H1 (cell line): ENCODE measurements at regions not wholly inside any gene's neighbourhood (a gene's known extent, or its start where the extent isn't known, plus 50 kb on each side); places are given as distances from the start of the nearest gene placed in this dataset.

ENCODE experiments used
- CTCF ChIA-PET: fragments of 300-600 bp; sonication (Branson Sonifier 250); formaldehyde crosslinking; loops from one replicate; lab custom pipeline; 2021; ENCODE audit not compliant: partially characterized antibody; lab: Charles Lee
- POLR2A ChIA-PET: fragments of 300-600 bp; sonication (Branson Sonifier 250); formaldehyde crosslinking; loops from one replicate; lab custom pipeline; 2021; ENCODE audit warnings: inconsistent platforms; ENCODE audit not compliant: partially characterized antibody; lab: Charles Lee
- DNase-seq, 2 experiments: peaks; one replicate each; pipeline versions ENCODE4 v3.0.0 to v3.0.0-alpha.2; 2010 to 2022; ENCODE audit warnings: low spot score in 2 of 2, low read depth in 1 of 2, mixed read lengths in 1 of 2
- FAIRE-seq: peaks from 2 replicates; lab custom pipeline; 2011; peaks lifted over from hg19 to GRCh38; lab: Jason Lieb, UNC
- H2AFZ ChIP-seq: 2 replicates; pipeline ENCODE4 v1.8.1; 2012; ENCODE audit warnings: low read length, inconsistent platforms
- H2AK5ac ChIP-seq: 2 replicates; pipeline ENCODE4 v1.6.1; 2013; ENCODE audit warnings: low read depth, low read length
- H2BK120ac ChIP-seq: replicated peaks from 2 replicates; pipeline ENCODE3; 2013; ENCODE audit warnings: low read depth, low read length, inconsistent platforms
- H2BK12ac ChIP-seq: 2 replicates; pipeline ENCODE4 v1.6.1; 2013; ENCODE audit warnings: low read depth, low read length
- H2BK15ac ChIP-seq: 2 replicates; pipeline ENCODE4 v1.6.1; 2013; ENCODE audit warnings: low read length
- H2BK20ac ChIP-seq: 2 replicates; pipeline ENCODE4 v1.6.1; 2013; ENCODE audit warnings: low read length
- H2BK5ac ChIP-seq: 2 replicates; pipeline ENCODE4 v1.6.1; 2013; ENCODE audit warnings: low read depth, low read length
- H3K14ac ChIP-seq: 2 replicates; pipeline ENCODE4 v1.6.1; 2013; ENCODE audit warnings: inconsistent platforms; ENCODE audit not compliant: insufficient read length
- H3K18ac ChIP-seq: 2 replicates; pipeline ENCODE4 v1.6.1; 2013; ENCODE audit warnings: low read length; ENCODE audit errors: extremely low read depth
- H3K23ac ChIP-seq: 2 replicates; pipeline ENCODE4 v1.6.1; 2013; ENCODE audit warnings: inconsistent platforms; ENCODE audit not compliant: insufficient read length
- H3K23me2 ChIP-seq: 2 replicates; pipeline ENCODE4 v1.6.1; 2013; ENCODE audit warnings: low read depth, low read length
- H3K27ac ChIP-seq: 2 replicates; pipeline ENCODE4 v1.6.1; 2011; ENCODE audit warnings: low read depth, low read length, inconsistent platforms
- H3K27me3 ChIP-seq, 4 experiments: replicated peaks in 1 of 4; 1 replicate in 1 of 4; 2 replicates in 3 of 4; pipeline versions ENCODE4 v1.6.1 to v1.8.1; 2011 to 2013; ENCODE audit warnings: low read length in 3 of 4, mild to moderate bottlenecking in 3 of 4, inconsistent platforms in 2 of 4, mixed read lengths in 2 of 4, moderate library complexity in 1 of 4; ENCODE audit not compliant: control insufficient read depth in 3 of 4, insufficient read depth in 3 of 4; ENCODE audit errors: extremely low read depth in 1 of 4
- H3K36me3 ChIP-seq, 4 experiments: 2 replicates each; pipeline versions ENCODE4 v1.6.1 to v1.8.1; 2011 to 2013; ENCODE audit warnings: mild to moderate bottlenecking in 4 of 4, low read length in 3 of 4, moderate library complexity in 2 of 4, control low read depth in 1 of 4, inconsistent platforms in 1 of 4; ENCODE audit not compliant: insufficient read depth in 4 of 4, control insufficient read depth in 2 of 4
- H3K4ac ChIP-seq: replicated peaks from 2 replicates; pipeline ENCODE3; 2013; ENCODE audit warnings: low read length, low read depth, mixed read lengths, inconsistent platforms; ENCODE audit not compliant: insufficient read length
- H3K4me1 ChIP-seq, 4 experiments: replicated peaks in 1 of 4; 1 replicate in 1 of 4; 2 replicates in 3 of 4; pipeline versions ENCODE4 v1.6.1 to v1.8.1; 2011 to 2013; ENCODE audit warnings: low read length in 3 of 4, inconsistent platforms in 2 of 4, mixed read lengths in 1 of 4; ENCODE audit not compliant: insufficient read depth in 4 of 4, control insufficient read depth in 3 of 4
- H3K4me2 ChIP-seq, 2 experiments: 2 replicates each; pipeline versions ENCODE4 v1.6.1 to v1.8.1; 2011 to 2013; ENCODE audit warnings: low read depth in 2 of 2, low read length in 2 of 2, control low read depth in 1 of 2, inconsistent platforms in 1 of 2, mild to moderate bottlenecking in 1 of 2; ENCODE audit not compliant: insufficient read depth in 1 of 2
- H3K4me3 ChIP-seq, 4 experiments: fragments of 200-600, 300-600 bp in 1 of 4; sonication (generic), shearing (Covaris generic), sonication (Bioruptor Twin) in 1 of 4; 2 replicates each; pipeline versions ENCODE4 v1.5.1 to v1.8.1; 2011 to 2016; ENCODE audit warnings: low read length in 4 of 4, low read depth in 3 of 4, control low read depth in 2 of 4, inconsistent platforms in 2 of 4, mild to moderate bottlenecking in 2 of 4, mixed read lengths in 1 of 4, moderate library complexity in 1 of 4; ENCODE audit not compliant: insufficient read depth in 2 of 4; ENCODE audit errors: extremely low read depth in 1 of 4
- H3K56ac ChIP-seq: replicated peaks from 2 replicates; pipeline ENCODE3; 2013; ENCODE audit warnings: low read depth, mild to moderate bottlenecking, mixed read lengths, low read length, inconsistent platforms; ENCODE audit not compliant: insufficient read length
- H3K79me1 ChIP-seq: 2 replicates; pipeline ENCODE4 v1.6.1; 2013; ENCODE audit warnings: low read depth, low read length, control low read depth
- H3K79me2 ChIP-seq, 2 experiments: 2 replicates each; pipeline versions ENCODE4 v1.6.1 to v1.8.1; 2012 to 2013; ENCODE audit warnings: low read length in 2 of 2, mild to moderate bottlenecking in 2 of 2, inconsistent platforms in 1 of 2; ENCODE audit not compliant: insufficient read depth in 2 of 2, control insufficient read depth in 1 of 2
- H3K9ac ChIP-seq, 4 experiments: replicated peaks in 1 of 4; 1 replicate in 1 of 4; 2 replicates in 3 of 4; pipeline versions ENCODE4 v1.6.1 to v1.8.1; 2011 to 2013; ENCODE audit warnings: low read depth in 3 of 4, low read length in 3 of 4, control low read depth in 2 of 4, mild to moderate bottlenecking in 2 of 4, moderate library complexity in 2 of 4, inconsistent platforms in 1 of 4; ENCODE audit errors: extremely low read depth in 1 of 4
- H3K9me3 ChIP-seq, 2 experiments: 2 replicates each; pipeline versions ENCODE4 v1.6.1 to v1.8.1; 2012 to 2013; ENCODE audit warnings: mild to moderate bottlenecking in 2 of 2, moderate library complexity in 2 of 2, control low read depth in 1 of 2, inconsistent platforms in 1 of 2, low read depth in 1 of 2, low read length in 1 of 2, mixed read lengths in 1 of 2; ENCODE audit not compliant: insufficient read depth in 2 of 2
- H4K20me1 ChIP-seq, 2 experiments: replicated peaks in 1 of 2; 2 replicates each; pipeline versions ENCODE3 to v1.8.1; 2011 to 2013; ENCODE audit warnings: inconsistent platforms in 2 of 2, low read length in 2 of 2, mild to moderate bottlenecking in 1 of 2; ENCODE audit not compliant: insufficient read depth in 2 of 2, control insufficient read depth in 1 of 2
- H4K5ac ChIP-seq: 2 replicates; pipeline ENCODE4 v1.6.1; 2013; ENCODE audit warnings: low read length, low read depth, mixed read lengths, inconsistent platforms; ENCODE audit not compliant: insufficient read length
- H4K8ac ChIP-seq: 2 replicates; pipeline ENCODE4 v1.8.0; 2013; ENCODE audit warnings: mild to moderate bottlenecking, moderate library complexity, low read length, inconsistent platforms; ENCODE audit not compliant: insufficient read depth; ENCODE audit errors: extremely low read depth
- H4K91ac ChIP-seq: replicated peaks from 2 replicates; pipeline ENCODE3; 2013; ENCODE audit warnings: low read length, mixed read lengths, inconsistent platforms; ENCODE audit not compliant: insufficient read length
- BRCA1 ChIP-seq: IDR thresholded peaks from 2 replicates; pipeline ENCODE4 v1.6.1; 2012; ENCODE audit warnings: low read depth, low read length, improper control_type of control experiment
- CHD1 ChIP-seq: IDR thresholded peaks from 2 replicates; pipeline ENCODE4 v1.6.1; 2012; ENCODE audit warnings: low read depth, low read length, improper control_type of control experiment
- EGR1 ChIP-seq: IDR thresholded peaks from 2 replicates; pipeline ENCODE4 v1.6.1; 2011; ENCODE audit warnings: low read depth, low read length, borderline replicate concordance
- GTF2F1 ChIP-seq: IDR thresholded peaks from 2 replicates; pipeline ENCODE4 v1.6.1; 2012; ENCODE audit warnings: low read depth, low read length, improper control_type of control experiment, borderline replicate concordance
- HDAC2 ChIP-seq, 2 experiments: fragments of 300-600 bp in 1 of 2; sonication (generic) in 1 of 2; IDR thresholded peaks; 2 replicates each; pipeline ENCODE4 v1.6.1; 2011 to 2012; ENCODE audit warnings: low read depth in 2 of 2, low read length in 2 of 2, mild to moderate bottlenecking in 2 of 2, moderate library complexity in 2 of 2, borderline replicate concordance in 1 of 2, inconsistent platforms in 1 of 2
- SAP30 ChIP-seq: fragments of 300-600 bp; sonication (generic); IDR thresholded peaks from 2 replicates; pipeline ENCODE4 v1.7.1; 2012; ENCODE audit warnings: low read length, moderate library complexity, mild to moderate bottlenecking, inconsistent platforms; ENCODE audit not compliant: insufficient read depth, insufficient replicate concordance
- SIX5 ChIP-seq: IDR thresholded peaks from 2 replicates; pipeline ENCODE4 v1.6.1; 2011; ENCODE audit warnings: mild to moderate bottlenecking, low read depth, low read length
- SP2 ChIP-seq: IDR thresholded peaks from 2 replicates; pipeline ENCODE4 v1.6.1; 2012; ENCODE audit warnings: mild to moderate bottlenecking, low read length, inconsistent platforms
- SUZ12 ChIP-seq: fragments of 200-600 bp; sonication (generic); IDR thresholded peaks from 2 replicates; pipeline ENCODE4 v1.6.1; 2012; ENCODE audit warnings: mild to moderate bottlenecking, inconsistent platforms, low read length, moderate library complexity, mixed read lengths
- TEAD4 ChIP-seq: IDR thresholded peaks from 2 replicates; pipeline ENCODE4 v1.6.1; 2012; ENCODE audit warnings: low read depth, low read length, inconsistent platforms, mixed read lengths
- YY1 ChIP-seq: IDR thresholded peaks from 2 replicates; pipeline ENCODE4 v1.6.1; 2011; ENCODE audit warnings: low read depth, mild to moderate bottlenecking, low read length
- WGBS, 2 experiments: shearing (Covaris generic) in 1 of 2; methylation state at CpG; one replicate each; pipeline versions ENCODE4 v1.1.6 to v1.1.7; 2013 to 2015; ENCODE audit warnings: low lambda C conversion rate in 2 of 2, mixed read lengths in 2 of 2, inconsistent platforms in 1 of 2, low coverage in 1 of 2, missing lambda C conversion rate in 1 of 2; ENCODE audit not compliant: insufficient replicate concordance in 2 of 2, insufficient coverage in 1 of 2, insufficient read length in 1 of 2; ENCODE audit errors: extremely low coverage in 1 of 2, missing lambda C conversion rate in 1 of 2; 5-methylcytosine and 5-hydroxymethylcytosine counted together

DNA sequence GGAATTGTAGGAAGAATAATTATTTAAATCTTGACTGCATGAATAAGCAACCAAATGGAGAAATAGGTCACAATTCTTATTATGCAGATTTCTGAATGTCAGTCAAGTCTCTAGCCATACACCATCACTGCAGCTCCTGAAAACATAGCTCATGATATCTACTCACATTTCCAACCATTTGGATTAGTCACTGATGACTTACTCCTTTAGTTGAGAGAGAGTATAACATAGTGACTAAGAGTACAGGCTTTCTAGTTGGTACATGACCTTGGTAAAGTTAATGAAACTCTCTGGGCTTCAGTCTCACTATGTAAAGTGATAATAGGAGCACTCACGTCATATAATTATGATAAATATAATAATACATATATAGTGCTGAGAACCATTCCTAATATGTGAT is 265.2 kb downstream of the KCNA4 start:
- Histone ChIP-seq H4K8ac (no peak overlapping the region), H2BK15ac (no peak overlapping the region), H3K56ac (no peak overlapping the region), H2BK120ac (no peak overlapping the region), H2BK12ac (no peak overlapping the region), H2BK20ac (no peak overlapping the region), H2AFZ (no peak overlapping the region), H3K27me3 (peaks cover 0 to 1% (median 0%) of the 10 kb centered on the region in 4 experiments; a peak in 1 of 7 replicates), H3K18ac (no peak overlapping the region), H3K14ac (no peak overlapping the region), H3K36me3 (no peaks in the 10 kb centered on the region), H4K91ac (no peak overlapping the region), H3K23ac (no peak overlapping the region), H3K4ac (no peak overlapping the region), H2AK5ac (no peak overlapping the region), H3K9me3 (no peaks in the 10 kb centered on the region), H4K5ac (no peak overlapping the region), H2BK5ac (no peak overlapping the region), H4K20me1 (no peaks in the 10 kb centered on the region), H3K79me1 (no peaks in the 10 kb centered on the region), H3K27ac (no peak overlapping the region), H3K4me3 (no peak overlapping the region), H3K79me2 (no peaks in the 10 kb centered on the region), H3K9ac (no peak overlapping the region), H3K23me2 (no peaks in the 10 kb centered on the region), H3K4me1 (no peaks in the 10 kb centered on the region), H3K4me2 (no peak overlapping the region)
- FAIRE-seq, result no peak
- WGBS, 2 experiments, result 89% methylated on average over 1 of the region's 1 CpG; no CpG with 5 or more reads in 1 of the 2 experiments
- TF ChIP-seq BRCA1 (no peak), SIX5 (no peak), SP2 (no peak), SAP30 (no peak), YY1 (no peak), GTF2F1 (no peak), TEAD4 (no peak), CHD1 (no peak), HDAC2 (IDR thresholded peaks at IDR 0.05; ENCODE audit: borderline replicate concordance in 1 of 2, low read depth in 2 of 2, low read length in 2 of 2) (no peak), SUZ12 (no peak), EGR1 (no peak)
- ChIA-PET POLR2A (no interaction called here), CTCF (no interaction called here)
- no peak for DNase-seq
